ENCODE measurements at regions not wholly inside any gene's neighbourhood (a gene's known extent, or its start where the extent isn't known, plus 50 kb on each side); places are given as distances from the start of the nearest gene placed in this dataset.

DNA sequence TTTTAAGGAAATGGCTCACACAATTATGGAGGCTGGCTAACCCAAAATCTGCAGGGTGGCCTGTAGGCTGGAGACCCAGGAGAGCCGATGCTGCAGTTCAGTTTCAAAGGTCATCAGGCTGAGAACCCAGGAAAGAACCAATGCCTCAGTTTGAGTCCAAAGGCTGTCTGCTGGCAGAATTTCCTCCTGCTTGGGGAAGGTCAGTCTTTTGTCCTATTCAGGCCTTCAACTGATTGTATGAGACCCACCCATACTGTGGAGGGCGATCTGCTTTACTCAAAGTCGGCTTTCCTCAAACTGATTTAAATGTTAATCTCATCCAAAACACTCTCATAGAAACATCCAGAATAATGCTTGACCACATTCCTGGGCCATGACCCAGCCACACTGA lies 189.7 kb upstream of the CDYL start:
- Histone ChIP-seq H3K9ac (ENCODE audit: low read length) (no peak overlapping the region), H3K9me3 (ENCODE audit: low read length) (no peaks in the 10 kb centered on the region), H3K27ac (ENCODE audit: low read depth, low read length, poor library complexity, severe bottlenecking) (no peak overlapping the region), H3K4me3 (ENCODE audit: low read depth, low read length, poor library complexity, severe bottlenecking) (no peak overlapping the region), H3K4me1 (ENCODE audit: insufficient read depth, low read length, severe bottlenecking) (no peaks in the 10 kb centered on the region), H2AFZ (ENCODE audit: low read length) (no peak overlapping the region), H3K9me2 (ENCODE audit: low read depth, low read length) (no peaks in the 10 kb centered on the region), H3F3A (ENCODE audit: insufficient read depth, low read length) (no peaks in the 10 kb centered on the region), H3K36me3 (ENCODE audit: insufficient read depth, low read length) (no peaks in the 10 kb centered on the region), H4K20me1 (ENCODE audit: insufficient read depth, low read length) (no peaks in the 10 kb centered on the region), H3K4me2 (ENCODE audit: low read length) (no peak overlapping the region), H3K27me3 (ENCODE audit: insufficient read depth, low read length) (no peaks in the 10 kb centered on the region), H3K79me2 (ENCODE audit: insufficient read depth, low read length) (no peaks in the 10 kb centered on the region)
- TF ChIP-seq, protein P1, sequence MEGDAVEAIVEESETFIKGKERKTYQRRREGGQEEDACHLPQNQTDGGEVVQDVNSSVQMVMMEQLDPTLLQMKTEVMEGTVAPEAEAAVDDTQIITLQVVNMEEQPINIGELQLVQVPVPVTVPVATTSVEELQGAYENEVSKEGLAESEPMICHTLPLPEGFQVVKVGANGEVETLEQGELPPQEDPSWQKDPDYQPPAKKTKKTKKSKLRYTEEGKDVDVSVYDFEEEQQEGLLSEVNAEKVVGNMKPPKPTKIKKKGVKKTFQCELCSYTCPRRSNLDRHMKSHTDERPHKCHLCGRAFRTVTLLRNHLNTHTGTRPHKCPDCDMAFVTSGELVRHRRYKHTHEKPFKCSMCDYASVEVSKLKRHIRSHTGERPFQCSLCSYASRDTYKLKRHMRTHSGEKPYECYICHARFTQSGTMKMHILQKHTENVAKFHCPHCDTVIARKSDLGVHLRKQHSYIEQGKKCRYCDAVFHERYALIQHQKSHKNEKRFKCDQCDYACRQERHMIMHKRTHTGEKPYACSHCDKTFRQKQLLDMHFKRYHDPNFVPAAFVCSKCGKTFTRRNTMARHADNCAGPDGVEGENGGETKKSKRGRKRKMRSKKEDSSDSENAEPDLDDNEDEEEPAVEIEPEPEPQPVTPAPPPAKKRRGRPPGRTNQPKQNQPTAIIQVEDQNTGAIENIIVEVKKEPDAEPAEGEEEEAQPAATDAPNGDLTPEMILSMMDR (IDR thresholded peaks at IDR 0.05; ENCODE audit: low read length) = no peak
- no peak for TF ChIP-seq EZH2 (IDR thresholded peaks at IDR 0.05; ENCODE audit: borderline replicate concordance, low read length)

DNA sequence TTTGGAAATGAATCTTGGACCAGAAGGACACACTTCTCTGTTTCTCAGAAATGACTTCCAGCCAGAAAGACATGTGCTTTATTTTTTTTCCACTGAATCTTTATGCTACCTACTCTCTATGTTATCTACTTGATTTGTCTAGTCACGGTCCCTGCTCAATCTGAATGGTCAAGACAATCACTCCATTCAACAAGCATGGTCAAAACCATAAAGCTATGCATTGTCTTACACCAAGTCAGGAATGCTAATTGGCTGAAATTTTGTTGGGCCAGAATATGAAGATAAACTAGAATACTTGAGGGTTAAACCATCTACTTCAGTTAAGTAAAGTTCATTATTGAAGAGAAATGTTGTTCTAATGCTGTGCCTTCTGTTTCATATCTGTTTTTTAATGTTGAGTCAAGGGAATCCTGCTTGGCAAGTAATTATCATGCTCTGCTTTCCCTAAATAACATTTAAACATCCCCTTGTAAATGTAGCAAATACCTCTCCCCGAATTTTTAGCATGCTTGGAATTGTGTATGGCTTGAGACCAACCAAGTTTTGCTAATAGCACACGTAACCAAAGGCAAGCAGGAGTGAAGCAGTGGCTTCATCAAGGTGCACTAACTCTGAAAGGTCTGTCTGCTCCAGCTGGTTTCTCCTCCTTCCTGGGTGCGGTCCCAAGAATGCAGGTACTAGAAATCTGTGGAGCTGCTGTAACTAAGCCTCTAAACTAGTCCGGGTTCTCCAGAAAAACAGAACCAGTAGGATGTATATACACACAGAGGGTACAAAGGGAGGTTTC lies 190.3 kb upstream of the CDYL start:
- Histone ChIP-seq H3K27ac (ENCODE audit: low read depth, low read length, poor library complexity, severe bottlenecking) (no peak overlapping the region), H3K4me1 (ENCODE audit: insufficient read depth, low read length, severe bottlenecking) (no peaks in the 10 kb centered on the region), H3K4me2 (ENCODE audit: low read length) (no peak overlapping the region), H3K36me3 (ENCODE audit: insufficient read depth, low read length) (no peaks in the 10 kb centered on the region), H3K79me2 (ENCODE audit: insufficient read depth, low read length) (no peaks in the 10 kb centered on the region), H3K4me3 (ENCODE audit: low read depth, low read length, poor library complexity, severe bottlenecking) (no peak overlapping the region), H3K27me3 (ENCODE audit: insufficient read depth, low read length) (no peaks in the 10 kb centered on the region), H3F3A (ENCODE audit: insufficient read depth, low read length) (no peaks in the 10 kb centered on the region), H4K20me1 (ENCODE audit: insufficient read depth, low read length) (no peaks in the 10 kb centered on the region), H3K9me3 (ENCODE audit: low read length) (no peaks in the 10 kb centered on the region), H3K9ac (ENCODE audit: low read length) (no peak overlapping the region), H2AFZ (ENCODE audit: low read length) (no peak overlapping the region), H3K9me2 (ENCODE audit: low read depth, low read length) (no peaks in the 10 kb centered on the region)
- TF ChIP-seq EZH2 (IDR thresholded peaks at IDR 0.05; ENCODE audit: borderline replicate concordance, low read length) = no peak

DNA sequence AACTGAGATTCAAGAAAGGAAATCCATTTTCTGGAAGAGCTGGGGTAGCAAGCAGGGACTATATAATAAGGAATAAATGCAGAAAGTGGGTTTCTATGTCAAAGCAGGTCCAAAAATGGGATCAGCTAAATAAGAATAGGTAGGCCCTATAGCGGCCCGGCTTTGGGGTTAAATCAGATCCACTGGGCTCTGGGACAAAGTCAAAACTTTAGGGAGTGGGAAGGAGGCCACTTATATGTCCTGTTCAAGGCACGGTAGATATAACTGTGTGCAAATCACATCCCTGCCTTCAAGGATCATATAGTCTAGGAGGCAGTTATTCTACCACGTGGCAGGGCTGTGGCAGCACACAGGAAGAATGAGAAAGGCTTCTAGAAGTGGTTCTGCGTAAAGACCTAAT lies 191.4 kb upstream of the CDYL start:
- no peaks in the 10 kb centered on the region for H3K9me3 ChIP-seq (ENCODE audit: low read length)
- TF ChIP-seq, protein P1 (IDR thresholded peaks at IDR 0.05; ENCODE audit: low read length) = no peak
- TF ChIP-seq EZH2 (IDR thresholded peaks at IDR 0.05; ENCODE audit: borderline replicate concordance, low read length) = no peak

More for the DNA sequence above, 191.4 kb upstream of the CDYL start:
- Histone ChIP-seq H3K4me2 (ENCODE audit: low read length) (no peak overlapping the region), H3K9me2 (ENCODE audit: low read depth, low read length) (no peaks in the 10 kb centered on the region), H3F3A (ENCODE audit: insufficient read depth, low read length) (no peaks in the 10 kb centered on the region), H3K27me3 (ENCODE audit: insufficient read depth, low read length) (no peaks in the 10 kb centered on the region), H3K36me3 (ENCODE audit: insufficient read depth, low read length) (no peaks in the 10 kb centered on the region), H3K9ac (ENCODE audit: low read length) (no peak overlapping the region), H2AFZ (ENCODE audit: low read length) (no peak overlapping the region), H3K79me2 (ENCODE audit: insufficient read depth, low read length) (no peaks in the 10 kb centered on the region), H3K4me3 (ENCODE audit: low read depth, low read length, poor library complexity, severe bottlenecking) (no peak overlapping the region), H3K27ac (ENCODE audit: low read depth, low read length, poor library complexity, severe bottlenecking) (no peak overlapping the region), H3K4me1 (ENCODE audit: insufficient read depth, low read length, severe bottlenecking) (no peaks in the 10 kb centered on the region), H4K20me1 (ENCODE audit: insufficient read depth, low read length) (no peaks in the 10 kb centered on the region)

Measured in OCI-LY1 (cell line).